Smooth muscle cell of the brain vasculature (primary cell): ENCODE measurements at regions not wholly inside any gene's neighbourhood (a gene's known extent, or its start where the extent isn't known, plus 50 kb on each side); places are given as distances from the start of the nearest gene placed in this dataset.

ENCODE experiments used
- DNase-seq: peaks from one replicate; pipeline ENCODE4 v3.0.0-alpha.2; 2012; ENCODE audit warnings: low read depth, low spot score

DNA sequence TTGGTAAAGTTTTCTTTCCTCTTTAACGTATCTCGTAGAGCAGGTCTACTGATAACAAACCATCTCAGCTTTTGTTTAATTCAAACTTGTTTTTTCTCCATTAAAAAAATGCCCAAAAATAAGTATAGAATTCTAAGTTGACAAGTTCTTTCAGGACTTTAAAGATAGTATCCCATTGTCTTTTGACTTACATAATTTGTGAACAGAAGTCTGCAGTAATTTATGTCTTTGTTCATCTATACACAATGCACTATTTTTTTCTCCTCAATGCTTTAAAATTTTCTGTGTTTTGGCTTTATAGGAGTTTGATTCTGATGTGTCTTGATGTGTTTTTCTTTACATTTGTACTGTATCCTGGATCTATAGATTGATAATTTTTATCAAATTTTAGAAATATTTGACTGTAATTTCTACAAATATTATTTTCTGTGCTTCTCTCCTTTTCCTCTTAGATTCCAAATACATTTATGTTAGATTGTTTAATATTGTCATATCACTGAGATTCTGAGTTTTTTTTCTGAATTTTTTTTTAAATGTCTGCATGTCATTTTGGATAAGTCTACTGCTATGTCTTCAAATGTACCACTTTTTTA lies 143.3 kb downstream of the FTCDNL1 start:
- DNase-seq: no peak

GRCh38 chr2:199705538-199705937 lies 145.5 kb downstream of the FTCDNL1 start:
- DNase-seq: no peak

GRCh38 chr2:199704358-199705238 lies 146.4 kb downstream of the FTCDNL1 start:
- no peak for DNase-seq

- DNase-seq: no peak
Measured at GRCh38 chr2:199703199-199703598, 147.8 kb downstream of the FTCDNL1 start.

GRCh38 chr2:199697469-199697868 lies 153.5 kb downstream of the FTCDNL1 start:
- DNase-seq: no peak

- DNase-seq: no peak
Measured at GRCh38 chr2:199696048-199696447, 154.9 kb downstream of the FTCDNL1 start.

DNA sequence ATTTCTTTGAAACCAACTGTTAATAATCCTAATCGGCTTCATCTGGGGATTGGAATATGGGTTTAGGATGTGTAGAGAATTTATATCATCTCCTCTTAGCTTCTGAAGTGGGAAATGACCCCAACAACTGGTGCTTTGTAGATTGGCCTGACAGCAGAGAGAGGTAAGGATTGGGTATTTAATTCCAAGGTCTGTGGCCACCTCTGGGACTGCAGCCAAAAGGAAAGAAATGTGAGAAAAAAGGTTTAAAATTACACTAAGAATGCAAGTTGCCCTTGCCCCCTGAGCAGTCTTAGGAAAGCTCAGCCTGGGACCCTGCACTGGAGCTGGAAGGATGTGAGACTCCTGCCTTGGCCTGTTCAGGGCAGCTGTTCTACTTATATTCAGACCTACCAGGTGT lies 157.1 kb downstream of the FTCDNL1 start:
- no peak for DNase-seq

DNA sequence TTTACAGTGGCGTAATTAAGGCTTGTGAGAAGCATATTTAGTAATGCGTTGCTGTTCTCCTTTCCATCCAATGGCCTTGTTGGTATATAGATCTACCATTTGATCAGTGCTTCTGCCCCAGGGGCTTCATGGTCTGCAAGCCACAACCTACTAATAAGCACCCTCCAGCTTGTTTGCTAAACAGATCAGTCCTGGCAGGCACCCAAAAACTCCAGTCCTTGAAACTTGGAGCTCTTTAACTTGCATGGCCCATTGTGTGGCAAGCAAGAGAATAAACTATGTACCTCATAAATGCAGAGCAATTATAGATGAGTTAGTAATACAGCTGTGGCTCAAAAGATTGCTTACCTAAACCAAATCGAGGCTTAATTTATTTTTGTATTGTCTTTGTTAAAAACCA lies 158.5 kb downstream of the FTCDNL1 start:
- DNase-seq: no peak

- DNase-seq: no peak
Measured at GRCh38 chr2:199690225-199690624, 160.8 kb downstream of the FTCDNL1 start.

DNA sequence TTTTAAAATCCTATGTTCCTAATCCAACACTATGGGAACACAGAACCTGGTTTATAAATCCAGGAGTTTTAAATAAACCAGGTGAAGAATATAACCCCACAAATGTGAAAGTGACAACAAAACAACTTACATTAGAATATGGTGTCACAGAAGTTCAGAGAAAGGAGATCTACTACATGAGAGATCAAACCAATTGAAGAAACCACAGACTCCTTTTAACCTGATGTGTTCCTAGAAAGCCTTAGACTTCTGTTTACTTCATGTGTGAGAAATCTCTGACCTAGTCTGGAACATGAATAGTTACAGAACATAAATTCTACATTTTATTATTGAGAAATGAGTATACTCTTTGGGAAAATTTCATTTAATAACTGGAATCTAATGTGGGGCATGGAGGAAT lies 165.3 kb downstream of the FTCDNL1 start:
- DNase-seq: no peak

- DNase-seq: no peak
Measured at GRCh38 chr2:199684832-199685231, 166.2 kb downstream of the FTCDNL1 start.

- no peak for DNase-seq
Measured at GRCh38 chr2:199684168-199684567, 166.8 kb downstream of the FTCDNL1 start.

GRCh38 chr2:199682001-199682400 lies 169.0 kb downstream of the FTCDNL1 start:
- DNase-seq: no peak

- DNase-seq: no peak
Measured at GRCh38 chr2:199680482-199680881, 170.5 kb downstream of the FTCDNL1 start.

- no peak for DNase-seq
Measured at GRCh38 chr2:199679883-199680282, 171.1 kb downstream of the FTCDNL1 start.

GRCh38 chr2:199677881-199678280 lies 173.1 kb downstream of the FTCDNL1 start:
- DNase-seq: no peak

- DNase-seq: no peak
Measured at GRCh38 chr2:199668645-199669044, 182.3 kb downstream of the FTCDNL1 start.

DNA sequence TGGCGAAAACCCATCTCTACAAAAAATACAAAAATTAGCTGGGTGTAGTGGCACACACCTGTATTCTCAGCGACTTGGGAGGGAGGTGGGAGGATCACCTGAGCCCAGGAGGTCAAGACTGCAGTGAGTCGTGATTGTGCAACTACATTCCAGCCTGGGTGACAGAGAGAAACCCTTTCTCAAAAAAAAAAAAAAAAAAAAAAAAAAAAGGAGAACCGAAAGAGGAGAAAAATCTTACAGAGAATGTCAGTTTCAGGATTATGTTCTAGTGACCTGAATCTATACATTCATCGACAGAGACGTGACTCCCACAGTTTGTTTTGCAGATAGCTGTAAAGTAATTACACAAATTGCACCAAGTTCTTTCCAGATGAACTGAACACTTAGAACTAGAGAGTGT lies 187.8 kb downstream of the FTCDNL1 start:
- no peak for DNase-seq

DNA sequence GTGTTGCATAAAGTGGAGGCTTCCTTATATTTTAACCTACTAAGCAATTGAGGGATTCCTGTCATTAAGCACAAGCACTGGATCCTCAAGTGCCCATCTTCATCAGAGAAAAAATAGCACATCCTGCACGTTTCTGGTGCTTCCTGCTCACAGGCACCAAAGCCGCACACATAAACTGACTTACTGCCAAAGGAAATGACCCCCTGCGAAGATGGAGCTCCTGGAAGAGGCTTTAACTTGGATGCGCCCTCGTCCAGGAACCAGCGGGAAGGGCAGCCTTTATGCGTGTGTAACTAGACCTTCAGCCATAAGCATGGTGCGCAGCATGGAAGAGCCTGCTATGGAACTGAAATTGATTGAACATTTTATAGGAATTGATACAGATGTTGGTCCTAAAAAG lies 188.7 kb downstream of the FTCDNL1 start:
- peak; percentile 36 for DNase-seq

GRCh38 chr2:199660167-199660566 lies 190.8 kb downstream of the FTCDNL1 start:
- no peak for DNase-seq

DNA sequence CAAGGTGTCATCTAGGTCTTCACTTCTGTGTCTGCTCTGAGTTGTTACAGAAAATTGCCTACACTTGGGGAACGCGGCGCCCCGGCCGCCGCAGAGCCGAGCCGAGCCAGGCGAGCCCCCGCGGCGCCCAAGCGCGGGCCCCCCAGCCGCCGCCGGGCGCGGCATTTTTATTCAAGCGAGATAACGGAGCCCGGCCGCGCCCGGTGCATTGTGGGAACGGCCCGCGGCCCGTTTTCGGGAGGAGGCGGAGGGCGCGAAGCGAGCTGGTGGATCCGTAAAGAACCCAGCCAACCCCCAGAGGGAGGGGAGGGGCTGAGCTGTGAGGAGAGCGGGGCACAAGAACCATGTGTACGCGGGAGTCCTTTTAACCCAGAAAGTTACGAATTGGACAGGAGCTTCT lies 191.8 kb downstream of the FTCDNL1 start:
- DNase-seq: no peak

- DNase-seq: no peak
Measured at GRCh38 chr2:199646439-199646838, 188.7 kb upstream of the SATB2 start.

DNA sequence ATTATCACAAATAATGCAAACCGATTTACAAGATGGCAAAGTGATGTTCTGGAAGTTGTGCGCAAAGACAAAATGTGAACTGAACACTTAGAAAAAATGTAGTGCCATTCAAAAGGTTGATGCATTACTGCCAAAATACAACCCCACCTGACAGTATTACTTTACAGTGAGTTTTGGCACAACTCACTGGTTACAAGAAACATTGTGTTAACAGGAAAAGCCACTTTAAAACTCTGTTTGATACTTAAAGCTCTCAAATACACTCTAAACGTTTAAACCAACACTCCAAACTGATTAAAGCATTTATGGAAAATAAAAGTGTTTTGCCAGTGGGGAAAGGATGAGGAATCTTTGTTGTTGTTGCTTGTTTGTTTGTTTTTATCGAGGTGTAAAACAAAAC lies 173.4 kb upstream of the SATB2 start:
- DNase-seq: no peak
